ENCODE measurements at regions not wholly inside any gene's neighbourhood (a gene's known extent, or its start where the extent isn't known, plus 50 kb on each side); places are given as distances from the start of the nearest gene placed in this dataset.

- Histone ChIP-seq H3K27ac (ENCODE audit: low read length) (no peak overlapping the region), H3K27me3 (ENCODE audit: insufficient read depth, low read length) (no peaks in the 10 kb centered on the region; the same call in 1 of the 2 replicates), H3K9ac (ENCODE audit: low read depth, low read length) (no peak overlapping the region), H3K9me3 (ENCODE audit: insufficient read depth, low read depth, low read length) (no peaks in the 10 kb centered on the region), H3K4me3 (ENCODE audit: low read length) (no peak overlapping the region), H3K4me1 (ENCODE audit: insufficient read depth, low read length) (peaks cover 4% of the 10 kb centered on the region; the same call in 1 of the 2 replicates), H3K36me3 (ENCODE audit: insufficient read depth, low read depth, low read length) (no peaks in the 10 kb centered on the region)
Measured at GRCh38 chr11:116234989-116235568, 537.7 kb downstream of the BUD13 start.

DNA sequence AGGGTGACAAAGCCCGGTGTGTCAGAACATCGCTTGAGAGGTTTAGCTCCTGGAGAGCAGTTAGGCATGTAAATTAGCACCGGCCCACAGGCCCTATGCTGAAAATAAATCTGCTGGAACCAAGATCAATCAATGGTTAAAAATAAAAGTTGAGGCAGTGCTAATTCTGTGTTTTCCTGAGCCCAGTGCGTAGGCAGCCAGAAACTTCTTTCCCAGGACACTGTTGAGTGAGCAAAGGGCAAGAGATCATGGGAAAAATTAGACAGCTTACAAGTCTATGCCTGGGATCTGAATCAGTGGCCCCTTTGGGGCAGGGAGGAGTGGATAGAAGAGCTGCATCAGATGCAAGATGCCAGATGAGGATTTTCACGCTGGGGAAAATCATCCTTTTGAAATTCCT is 539.2 kb downstream of the BUD13 start:
- no peaks in the 10 kb centered on the region; the same call in 1 of the 2 replicates for H3K27me3 ChIP-seq (ENCODE audit: insufficient read depth, low read length)
- H3K4me3 ChIP-seq (ENCODE audit: low read length): no peak overlapping the region
- H3K36me3 ChIP-seq (ENCODE audit: insufficient read depth, low read depth, low read length): no peaks in the 10 kb centered on the region
- peaks cover 4% of the 10 kb centered on the region; the same call in 1 of the 2 replicates for H3K4me1 ChIP-seq (ENCODE audit: insufficient read depth, low read length)
- H3K9me3 ChIP-seq (ENCODE audit: insufficient read depth, low read depth, low read length): no peaks in the 10 kb centered on the region
- H3K27ac ChIP-seq (ENCODE audit: low read length): no peak overlapping the region
- no peak overlapping the region for H3K9ac ChIP-seq (ENCODE audit: low read depth, low read length)

- Histone ChIP-seq H3K9me3 (ENCODE audit: insufficient read depth, low read depth, low read length) (no peaks in the 10 kb centered on the region), H3K9ac (ENCODE audit: low read depth, low read length) (no peak overlapping the region), H3K27ac (ENCODE audit: low read length) (no peak overlapping the region), H3K4me1 (ENCODE audit: insufficient read depth, low read length) (peaks cover 4% of the 10 kb centered on the region; the same call in 1 of the 2 replicates), H3K36me3 (ENCODE audit: insufficient read depth, low read depth, low read length) (no peaks in the 10 kb centered on the region), H3K27me3 (ENCODE audit: insufficient read depth, low read length) (no peaks in the 10 kb centered on the region; the same call in 1 of the 2 replicates), H3K4me3 (ENCODE audit: low read length) (no peak overlapping the region)
Measured at GRCh38 chr11:116232364-116232828, 540.4 kb downstream of the BUD13 start.

- Histone ChIP-seq H3K4me1 (ENCODE audit: insufficient read depth, low read length) (peaks cover 4% of the 10 kb centered on the region; the same call in 1 of the 2 replicates), H3K4me3 (ENCODE audit: low read length) (no peak overlapping the region), H3K27ac (ENCODE audit: low read length) (no peak overlapping the region), H3K9ac (ENCODE audit: low read depth, low read length) (no peak overlapping the region), H3K9me3 (ENCODE audit: insufficient read depth, low read depth, low read length) (no peaks in the 10 kb centered on the region), H3K27me3 (ENCODE audit: insufficient read depth, low read length) (no peaks in the 10 kb centered on the region; the same call in 1 of the 2 replicates), H3K36me3 (ENCODE audit: insufficient read depth, low read depth, low read length) (no peaks in the 10 kb centered on the region)
Measured at GRCh38 chr11:116231543-116231942, 541.2 kb downstream of the BUD13 start.

GRCh38 chr11:116230438-116230837 is 542.3 kb downstream of the BUD13 start:
- peaks cover 5% of the 10 kb centered on the region for H3K4me1 ChIP-seq (ENCODE audit: insufficient read depth, low read length)
- no peak overlapping the region for H3K27ac ChIP-seq (ENCODE audit: low read length)
- H3K36me3 ChIP-seq (ENCODE audit: insufficient read depth, low read depth, low read length): no peaks in the 10 kb centered on the region
- no peaks in the 10 kb centered on the region for H3K9me3 ChIP-seq (ENCODE audit: insufficient read depth, low read depth, low read length)
- H3K4me3 ChIP-seq (ENCODE audit: low read length): no peak overlapping the region
- no peaks in the 10 kb centered on the region; the same call in 1 of the 2 replicates for H3K27me3 ChIP-seq (ENCODE audit: insufficient read depth, low read length)
- H3K9ac ChIP-seq (ENCODE audit: low read depth, low read length): no peak overlapping the region

GRCh38 chr11:116229236-116229970 is 543.4 kb downstream of the BUD13 start:
- Histone ChIP-seq H3K27me3 (ENCODE audit: insufficient read depth, low read length) (no peaks in the 10 kb centered on the region), H3K9ac (ENCODE audit: low read depth, low read length) (no peak overlapping the region), H3K4me1 (ENCODE audit: insufficient read depth, low read length) (peaks cover 9% of the 10 kb centered on the region; the same call in 1 of the 2 replicates), H3K27ac (ENCODE audit: low read length) (no peak overlapping the region), H3K4me3 (ENCODE audit: low read length) (no peak overlapping the region), H3K36me3 (ENCODE audit: insufficient read depth, low read depth, low read length) (no peaks in the 10 kb centered on the region), H3K9me3 (ENCODE audit: insufficient read depth, low read depth, low read length) (no peaks in the 10 kb centered on the region)

DNA sequence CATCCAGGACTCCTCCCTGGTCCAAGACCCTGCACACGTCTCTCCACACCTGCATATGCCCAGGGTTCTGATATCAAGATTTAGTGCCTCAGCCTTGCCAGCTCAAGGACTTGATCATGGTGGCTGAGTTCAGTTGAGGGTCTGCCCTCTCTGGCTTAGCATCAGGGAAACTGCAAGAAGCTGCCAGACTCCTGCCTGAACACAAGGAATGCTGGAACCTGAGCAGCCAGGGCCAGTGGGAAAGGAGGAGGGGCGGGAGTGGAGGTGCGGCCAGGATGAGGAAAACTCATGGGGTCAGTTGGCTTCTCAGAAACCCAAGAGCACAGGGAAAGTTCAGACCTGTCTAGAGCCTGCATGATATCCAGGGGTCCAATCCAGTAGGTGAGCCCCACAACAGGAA is 546.1 kb downstream of the BUD13 start:
- H3K27ac ChIP-seq (ENCODE audit: low read length): no peak overlapping the region
- no peaks in the 10 kb centered on the region for H3K9me3 ChIP-seq (ENCODE audit: insufficient read depth, low read depth, low read length)
- H3K9ac ChIP-seq (ENCODE audit: low read depth, low read length): no peak overlapping the region
- H3K36me3 ChIP-seq (ENCODE audit: insufficient read depth, low read depth, low read length): no peaks in the 10 kb centered on the region
- H3K27me3 ChIP-seq (ENCODE audit: insufficient read depth, low read length): no peaks in the 10 kb centered on the region
- H3K4me1 ChIP-seq (ENCODE audit: insufficient read depth, low read length): peaks cover 9% of the 10 kb centered on the region; the same call in 1 of the 2 replicates
- H3K4me3 ChIP-seq (ENCODE audit: low read length): no peak overlapping the region

- H3K4me1 ChIP-seq (ENCODE audit: insufficient read depth, low read length): peaks cover 14% of the 10 kb centered on the region; the same call in 1 of the 2 replicates
- no peaks in the 10 kb centered on the region for H3K9me3 ChIP-seq (ENCODE audit: insufficient read depth, low read depth, low read length)
- no peak overlapping the region for H3K27ac ChIP-seq (ENCODE audit: low read length)
- no peak overlapping the region for H3K9ac ChIP-seq (ENCODE audit: low read depth, low read length)
- H3K27me3 ChIP-seq (ENCODE audit: insufficient read depth, low read length): no peaks in the 10 kb centered on the region
- H3K36me3 ChIP-seq (ENCODE audit: insufficient read depth, low read depth, low read length): no peaks in the 10 kb centered on the region
- no peak overlapping the region for H3K4me3 ChIP-seq (ENCODE audit: low read length)
Measured at GRCh38 chr11:116225784-116226585, 546.8 kb downstream of the BUD13 start.

DNA sequence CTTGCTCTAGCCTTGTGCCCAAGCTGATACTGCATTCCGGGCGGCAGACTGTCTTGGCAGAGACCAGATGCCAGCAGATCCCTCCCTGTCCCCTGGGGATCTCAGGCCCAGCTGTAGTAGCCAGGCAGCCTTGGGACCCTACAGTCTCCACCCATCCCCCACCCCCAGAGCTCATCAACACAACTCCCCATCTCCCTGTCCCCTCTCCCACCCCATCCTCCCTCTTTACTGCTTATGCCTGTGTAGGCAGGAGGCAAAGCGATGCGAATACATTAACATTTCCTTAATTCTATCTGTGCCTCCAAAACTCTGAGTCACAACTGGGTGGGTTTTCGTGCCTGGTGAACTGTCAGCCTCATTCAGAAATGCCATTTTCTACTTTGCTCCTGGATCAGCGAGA is 547.6 kb downstream of the BUD13 start:
- no peaks in the 10 kb centered on the region for H3K27me3 ChIP-seq (ENCODE audit: insufficient read depth, low read length)
- no peak overlapping the region for H3K9ac ChIP-seq (ENCODE audit: low read depth, low read length)
- H3K36me3 ChIP-seq (ENCODE audit: insufficient read depth, low read depth, low read length): no peaks in the 10 kb centered on the region

DNA sequence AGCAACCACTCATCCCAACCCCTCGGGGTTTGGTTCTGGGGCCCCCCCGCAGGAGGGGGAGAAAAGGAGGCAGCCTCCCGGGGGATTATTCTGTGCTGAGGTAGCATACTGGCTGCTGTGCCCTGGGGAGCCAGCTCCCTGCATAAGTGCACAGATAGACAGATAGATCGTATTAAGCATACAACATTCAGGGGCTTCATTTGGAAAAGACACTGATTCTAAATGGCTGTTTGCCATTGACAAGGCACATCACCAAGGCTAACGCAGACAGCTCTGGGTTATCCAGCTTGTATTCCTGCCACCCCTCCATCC is 547.9 kb downstream of the BUD13 start:
- H3K27ac ChIP-seq (ENCODE audit: low read length): no peak overlapping the region
- H3K9me3 ChIP-seq (ENCODE audit: insufficient read depth, low read depth, low read length): no peaks in the 10 kb centered on the region
- H3K4me1 ChIP-seq (ENCODE audit: insufficient read depth, low read length): peaks cover 14% of the 10 kb centered on the region; the same call in 1 of the 2 replicates
- H3K9ac ChIP-seq (ENCODE audit: low read depth, low read length): no peak overlapping the region
- no peak overlapping the region for H3K4me3 ChIP-seq (ENCODE audit: low read length)
- no peaks in the 10 kb centered on the region for H3K27me3 ChIP-seq (ENCODE audit: insufficient read depth, low read length)
- H3K36me3 ChIP-seq (ENCODE audit: insufficient read depth, low read depth, low read length): no peaks in the 10 kb centered on the region

More for the DNA sequence above, 547.6 kb downstream of the BUD13 start:
- Histone ChIP-seq H3K4me1 (ENCODE audit: insufficient read depth, low read length) (peaks cover 14% of the 10 kb centered on the region; the same call in 1 of the 2 replicates), H3K4me3 (ENCODE audit: low read length) (no peak overlapping the region), H3K9me3 (ENCODE audit: insufficient read depth, low read depth, low read length) (no peaks in the 10 kb centered on the region), H3K27ac (ENCODE audit: low read length) (no peak overlapping the region)

GRCh38 chr11:116224154-116224888 is 548.5 kb downstream of the BUD13 start:
- Histone ChIP-seq H3K9ac (ENCODE audit: low read depth, low read length) (no peak overlapping the region), H3K4me3 (ENCODE audit: low read length) (no peak overlapping the region), H3K27ac (ENCODE audit: low read length) (no peak overlapping the region), H3K4me1 (ENCODE audit: insufficient read depth, low read length) (peaks cover 14% of the 10 kb centered on the region; the same call in 1 of the 2 replicates), H3K9me3 (ENCODE audit: insufficient read depth, low read depth, low read length) (no peaks in the 10 kb centered on the region), H3K27me3 (ENCODE audit: insufficient read depth, low read length) (no peaks in the 10 kb centered on the region), H3K36me3 (ENCODE audit: insufficient read depth, low read depth, low read length) (no peaks in the 10 kb centered on the region)

Measured in iPS-20b (cell line).